Fibroblast of villous mesenchyme (primary cell): ENCODE measurements at regions not wholly inside any gene's neighbourhood (a gene's known extent, or its start where the extent isn't known, plus 50 kb on each side); places are given as distances from the start of the nearest gene placed in this dataset.

ENCODE experiments used
- DNase-seq: peaks from one replicate; pipeline ENCODE4 v3.0.0-alpha.2; 2010; ENCODE audit warnings: low read depth
- H3K4me3 ChIP-seq: 2 replicates; pipeline ENCODE4 v1.5.1; 2011; ENCODE audit warnings: low read depth, mild to moderate bottlenecking, low read length
- TF ChIP-seq, protein P1 (sequence below): IDR thresholded peaks from 2 replicates; pipeline ENCODE4 v1.5.1; 2012; ENCODE audit warnings: low read depth, mild to moderate bottlenecking, low read length; ENCODE audit not compliant: insufficient read depth

DNA sequence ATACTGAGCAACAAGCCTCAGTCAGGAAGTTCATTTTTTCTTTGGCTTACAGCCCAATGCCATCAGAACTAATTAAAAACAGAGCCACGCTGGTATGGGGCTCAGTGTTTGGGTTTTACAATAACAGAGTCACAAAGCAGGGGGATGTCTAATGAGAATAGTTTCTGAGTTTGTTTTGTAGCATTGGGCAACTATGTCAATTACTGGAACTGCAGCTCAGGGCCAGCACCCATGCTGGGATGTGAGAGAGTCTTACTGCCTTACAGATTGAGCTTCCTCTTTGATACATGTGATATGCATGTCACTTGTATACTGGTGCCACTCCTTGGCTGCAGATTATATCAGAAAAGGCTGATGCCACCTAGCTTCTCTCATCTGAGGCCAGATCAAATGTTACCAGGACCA lies 117.6 kb downstream of the TFAP2B start:
- no peak overlapping the region for H3K4me3 ChIP-seq
- TF ChIP-seq, protein P1, sequence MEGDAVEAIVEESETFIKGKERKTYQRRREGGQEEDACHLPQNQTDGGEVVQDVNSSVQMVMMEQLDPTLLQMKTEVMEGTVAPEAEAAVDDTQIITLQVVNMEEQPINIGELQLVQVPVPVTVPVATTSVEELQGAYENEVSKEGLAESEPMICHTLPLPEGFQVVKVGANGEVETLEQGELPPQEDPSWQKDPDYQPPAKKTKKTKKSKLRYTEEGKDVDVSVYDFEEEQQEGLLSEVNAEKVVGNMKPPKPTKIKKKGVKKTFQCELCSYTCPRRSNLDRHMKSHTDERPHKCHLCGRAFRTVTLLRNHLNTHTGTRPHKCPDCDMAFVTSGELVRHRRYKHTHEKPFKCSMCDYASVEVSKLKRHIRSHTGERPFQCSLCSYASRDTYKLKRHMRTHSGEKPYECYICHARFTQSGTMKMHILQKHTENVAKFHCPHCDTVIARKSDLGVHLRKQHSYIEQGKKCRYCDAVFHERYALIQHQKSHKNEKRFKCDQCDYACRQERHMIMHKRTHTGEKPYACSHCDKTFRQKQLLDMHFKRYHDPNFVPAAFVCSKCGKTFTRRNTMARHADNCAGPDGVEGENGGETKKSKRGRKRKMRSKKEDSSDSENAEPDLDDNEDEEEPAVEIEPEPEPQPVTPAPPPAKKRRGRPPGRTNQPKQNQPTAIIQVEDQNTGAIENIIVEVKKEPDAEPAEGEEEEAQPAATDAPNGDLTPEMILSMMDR: no peak
- no peak for DNase-seq

DNA sequence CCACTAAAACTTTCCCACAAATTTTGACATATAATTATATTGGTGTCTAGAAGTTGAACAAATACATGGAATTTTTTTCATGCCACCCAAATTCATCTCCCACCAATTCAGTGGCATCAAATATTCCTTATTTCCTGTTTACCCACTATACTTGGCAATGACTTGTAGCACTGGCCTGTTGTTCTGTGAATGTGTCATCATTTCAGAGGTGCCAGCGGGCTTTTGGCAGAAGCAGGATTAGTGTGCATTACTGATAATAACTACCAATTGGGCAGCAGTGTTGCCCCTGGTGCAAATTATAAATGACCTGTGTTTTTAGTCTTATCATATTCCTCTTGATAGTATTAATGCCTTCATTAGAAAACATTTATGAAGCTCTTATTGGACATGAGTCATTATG lies 121.3 kb downstream of the TFAP2B start:
- H3K4me3 ChIP-seq: no peak overlapping the region
- DNase-seq: no peak
- TF ChIP-seq, protein P1: no peak

DNA sequence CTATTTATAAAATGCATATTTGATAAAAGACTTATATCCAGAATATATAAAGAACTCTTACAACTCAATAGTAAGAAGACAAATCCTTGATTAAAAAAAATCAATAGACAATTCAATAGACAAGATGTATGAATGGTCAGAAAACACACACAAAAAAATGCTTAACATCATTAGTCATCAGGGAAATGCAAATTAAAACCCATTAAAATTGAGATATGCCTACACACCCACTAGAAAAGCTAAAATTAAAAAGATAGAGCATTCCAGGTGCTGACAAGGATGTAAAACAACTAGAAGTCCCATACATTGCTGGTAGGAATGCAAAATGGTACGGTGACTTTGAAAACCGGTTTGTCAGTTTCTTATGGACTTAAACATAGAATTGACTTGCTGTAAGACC lies 127.1 kb downstream of the TFAP2B start:
- TF ChIP-seq, protein P1: no peak
- no peak overlapping the region for H3K4me3 ChIP-seq
- DNase-seq: no peak

DNA sequence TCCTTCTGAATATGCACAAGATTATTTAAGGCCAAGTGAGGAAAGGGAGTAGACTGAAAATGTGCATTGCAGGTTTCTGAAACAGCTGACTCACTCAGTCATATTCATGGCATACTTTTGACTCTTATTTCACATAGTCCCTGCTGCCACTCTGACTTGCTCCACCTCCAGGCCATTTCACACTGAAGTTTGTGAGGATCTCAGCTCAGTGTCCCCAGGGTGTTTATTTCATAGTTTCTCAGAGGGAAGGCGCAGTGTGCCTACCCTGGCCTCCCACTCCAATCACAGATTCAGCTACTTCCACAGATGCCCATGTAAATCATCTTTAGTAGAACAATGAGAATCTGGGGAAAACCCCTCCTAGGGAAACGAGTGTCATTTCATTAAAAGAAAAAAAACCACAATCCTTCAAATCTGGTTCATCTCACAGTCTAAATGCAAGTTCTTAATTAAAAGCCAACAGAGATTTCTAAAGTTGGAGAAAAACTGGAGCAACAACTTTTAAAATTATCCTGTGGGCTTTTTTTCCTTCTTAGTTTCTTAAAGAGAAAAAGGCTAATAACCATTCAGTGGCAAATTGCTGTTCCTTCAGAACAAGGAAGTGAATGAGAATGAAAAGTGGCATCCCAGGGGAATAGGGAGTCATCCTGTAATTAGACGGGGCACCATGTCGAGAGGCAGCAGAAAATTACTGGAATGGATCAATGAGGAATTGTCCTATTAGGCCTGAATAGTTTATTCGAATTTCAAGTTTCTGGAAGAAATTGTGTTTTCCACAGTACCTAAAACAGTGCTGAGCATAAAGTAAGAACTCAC lies 133.6 kb downstream of the TFAP2B start:
- no peak overlapping the region for H3K4me3 ChIP-seq
- DNase-seq: no peak
- TF ChIP-seq, protein P1: no peak

DNA sequence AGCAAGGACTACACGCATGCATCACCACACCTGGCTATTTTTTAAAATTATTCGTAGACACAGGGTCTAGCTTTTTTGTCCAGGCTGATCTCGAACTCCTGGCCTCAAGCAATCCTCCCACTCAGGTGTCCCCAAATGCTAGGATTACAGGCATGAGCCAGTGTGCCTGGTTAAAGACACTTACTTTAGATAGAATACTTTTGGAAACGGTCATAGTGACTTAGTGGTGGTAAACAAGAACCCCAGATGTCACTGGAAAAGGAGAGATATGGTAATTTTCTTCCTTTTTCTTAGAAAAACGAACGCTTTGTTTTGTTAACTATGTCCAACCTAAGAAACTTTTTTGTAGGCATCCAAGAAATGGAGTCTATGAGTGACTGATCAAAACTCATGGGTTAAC lies 137.3 kb downstream of the TFAP2B start:
- TF ChIP-seq, protein P1: no peak
- DNase-seq: no peak
- no peak overlapping the region for H3K4me3 ChIP-seq

DNA sequence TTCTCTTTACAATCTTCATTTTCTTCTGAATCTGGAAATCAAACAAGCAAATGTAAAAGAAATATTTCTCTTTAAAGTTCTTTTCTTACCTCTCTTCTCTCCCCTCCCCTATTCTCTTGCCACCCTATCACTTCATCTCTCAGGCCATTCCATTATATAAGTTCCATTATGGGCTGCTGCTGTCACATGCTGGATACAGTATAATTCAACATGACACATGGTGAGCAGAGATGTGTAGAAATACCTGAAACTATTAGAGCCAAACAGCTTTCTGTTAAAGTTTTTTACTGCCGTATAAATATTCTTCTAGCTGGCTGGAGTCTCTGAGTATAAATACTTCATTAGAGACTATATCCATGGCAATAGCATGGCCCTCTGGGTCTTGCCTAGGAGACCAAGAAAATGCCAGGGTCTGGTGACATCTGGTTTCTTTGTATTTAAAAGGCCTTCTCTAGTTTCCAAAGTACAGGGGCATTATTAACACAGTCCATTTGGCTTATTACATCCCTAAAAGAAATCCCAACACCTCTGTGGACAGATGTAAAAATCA lies 139.6 kb downstream of the TFAP2B start:
- H3K4me3 ChIP-seq: no peak overlapping the region
- TF ChIP-seq, protein P1: no peak
- no peak for DNase-seq
